ENCODE measurements at regions not wholly inside any gene's neighbourhood (a gene's known extent, or its start where the extent isn't known, plus 50 kb on each side); places are given as distances from the start of the nearest gene placed in this dataset.

- H3K79me2 ChIP-seq (ENCODE audit: control insufficient read depth, insufficient read depth, low read length) = no peaks in the 10 kb centered on the region
- no peaks in the 10 kb centered on the region for H4K20me1 ChIP-seq (replicated peaks; ENCODE audit: control insufficient read depth, insufficient read depth, low read length)
- H2AFZ ChIP-seq (ENCODE audit: low read depth, low read length) = no peak overlapping the region
- in situ Hi-C loops (cut with MboI) = no loop called here
- H3K27ac ChIP-seq (ENCODE audit: extremely low read depth, low read depth, low read length) = no peak overlapping the region
- TF ChIP-seq HOXB6 (CRISPR knock-in tag; IDR thresholded peaks at IDR 0.05; ENCODE audit: borderline replicate concordance) = no peak
- no peak for TF ChIP-seq FIP1L1 (IDR thresholded peaks at IDR 0.05; ENCODE audit: low read depth, low read length, poor library complexity, severe bottlenecking)
- TF ChIP-seq ZC3H8 (IDR thresholded peaks at IDR 0.05) = no peak
- TF ChIP-seq, protein P1, sequence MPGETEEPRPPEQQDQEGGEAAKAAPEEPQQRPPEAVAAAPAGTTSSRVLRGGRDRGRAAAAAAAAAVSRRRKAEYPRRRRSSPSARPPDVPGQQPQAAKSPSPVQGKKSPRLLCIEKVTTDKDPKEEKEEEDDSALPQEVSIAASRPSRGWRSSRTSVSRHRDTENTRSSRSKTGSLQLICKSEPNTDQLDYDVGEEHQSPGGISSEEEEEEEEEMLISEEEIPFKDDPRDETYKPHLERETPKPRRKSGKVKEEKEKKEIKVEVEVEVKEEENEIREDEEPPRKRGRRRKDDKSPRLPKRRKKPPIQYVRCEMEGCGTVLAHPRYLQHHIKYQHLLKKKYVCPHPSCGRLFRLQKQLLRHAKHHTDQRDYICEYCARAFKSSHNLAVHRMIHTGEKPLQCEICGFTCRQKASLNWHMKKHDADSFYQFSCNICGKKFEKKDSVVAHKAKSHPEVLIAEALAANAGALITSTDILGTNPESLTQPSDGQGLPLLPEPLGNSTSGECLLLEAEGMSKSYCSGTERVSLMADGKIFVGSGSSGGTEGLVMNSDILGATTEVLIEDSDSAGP (CRISPR knock-in tag; IDR thresholded peaks at IDR 0.05) = no peak
- TF ChIP-seq TBP (optimal IDR thresholded peaks at IDR 0.05; ENCODE audit: low read depth, low read length) = no peak
- TF ChIP-seq POLR2AphosphoS2 (IDR thresholded peaks at IDR 0.05; ENCODE audit: low read length) = no peak
- no peak for TF ChIP-seq SLC30A9 (CRISPR knock-in tag; IDR thresholded peaks at IDR 0.05)
- no peak for TF ChIP-seq DIDO1 (tag; IDR thresholded peaks at IDR 0.05; ENCODE audit: low read depth)
- TF ChIP-seq, protein P2, sequence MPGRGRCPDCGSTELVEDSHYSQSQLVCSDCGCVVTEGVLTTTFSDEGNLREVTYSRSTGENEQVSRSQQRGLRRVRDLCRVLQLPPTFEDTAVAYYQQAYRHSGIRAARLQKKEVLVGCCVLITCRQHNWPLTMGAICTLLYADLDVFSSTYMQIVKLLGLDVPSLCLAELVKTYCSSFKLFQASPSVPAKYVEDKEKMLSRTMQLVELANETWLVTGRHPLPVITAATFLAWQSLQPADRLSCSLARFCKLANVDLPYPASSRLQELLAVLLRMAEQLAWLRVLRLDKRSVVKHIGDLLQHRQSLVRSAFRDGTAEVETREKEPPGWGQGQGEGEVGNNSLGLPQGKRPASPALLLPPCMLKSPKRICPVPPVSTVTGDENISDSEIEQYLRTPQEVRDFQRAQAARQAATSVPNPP (IDR thresholded peaks at IDR 0.05; ENCODE audit: borderline replicate concordance, insufficient read depth, insufficient read length) = no peak
- no peak for TF ChIP-seq FOXK1 (CRISPR knock-in tag; IDR thresholded peaks at IDR 0.05; ENCODE audit: borderline replicate concordance)
- TF ChIP-seq ZNF253 (CRISPR knock-in tag; conservative IDR thresholded peaks at IDR 0.05) = no peak
- TF ChIP-seq NRF1 (conservative IDR thresholded peaks at IDR 0.05 in 1 of 2, IDR thresholded peaks at IDR 0.05 in 1 of 2) = no peak
- POLR2A ChIA-PET = no interaction called here
- DNase-seq (ENCODE audit: extremely low read depth in 1 of 4, low spot score in 3 of 4) = no peak
- no peak overlapping the region for H3K9ac ChIP-seq (ENCODE audit: insufficient read depth in 1 of 2, low read depth in 2 of 2, low read length in 2 of 2)
- no peaks in the 10 kb centered on the region for H3K9me1 ChIP-seq (ENCODE audit: control insufficient read depth, insufficient read depth, low read length)
- no peak for ATAC-seq
- WGBS (ENCODE audit: insufficient coverage, low coverage, missing lambda C conversion rate) = 0% methylated on average over 4 of the region's 4 CpGs
- H3K36me3 ChIP-seq (ENCODE audit: control insufficient read depth, insufficient read depth, low read length) = no peaks in the 10 kb centered on the region
- no peaks in the 10 kb centered on the region for H3K9me3 ChIP-seq (replicated peaks; ENCODE audit: control insufficient read depth, insufficient read depth, low read depth, low read length)
- no TSS peak for BruUV-seq (replicated peaks)
- CTCF ChIA-PET (ENCODE audit: low intra/inter-chr PET ratio) = no interaction called here
- no peaks in the 10 kb centered on the region for H3K27me3 ChIP-seq (ENCODE audit: control insufficient read depth in 2 of 2, insufficient read depth in 2 of 2, low read length in 2 of 2)
- intact Hi-C loops (cut with micrococcal nuclease) = no loop called here
- H3K4me2 ChIP-seq (ENCODE audit: insufficient read depth, low read length) = no peak overlapping the region
- no peak overlapping the region for H3K4me3 ChIP-seq
- no peak for FAIRE-seq
- H3K4me1 ChIP-seq (replicated peaks in 1 of 2; ENCODE audit: control insufficient read depth in 2 of 2, insufficient read depth in 2 of 2, low read length in 2 of 2) = no peaks in the 10 kb centered on the region
Measured at GRCh38 chr3:111412656-111413055, 129.3 kb upstream of the CD96 start.
